GM12892 (cell line): ENCODE measurements at regions not wholly inside any gene's neighbourhood (a gene's known extent, or its start where the extent isn't known, plus 50 kb on each side); places are given as distances from the start of the nearest gene placed in this dataset.

Source experiments
- POLR2A ChIP-seq: IDR thresholded peaks from 2 replicates; pipeline ENCODE4 v1.6.1; 2011; ENCODE audit warnings: low read depth, low read length, control low read depth
- POLR2AphosphoS5 ChIP-seq: IDR thresholded peaks from 2 replicates; pipeline ENCODE4 v1.6.1; 2011; ENCODE audit warnings: low read depth, low read length, control low read depth
- TAF1 ChIP-seq: IDR thresholded peaks from 2 replicates; pipeline ENCODE4 v1.6.1; 2011; ENCODE audit warnings: low read depth, mild to moderate bottlenecking, control low read depth, low read length, borderline replicate concordance

GRCh38 chr5:3214838-3215374 is 380.7 kb upstream of the IRX1 start:
- TF ChIP-seq POLR2A: no peak
- no peak for TF ChIP-seq TAF1
- no peak for TF ChIP-seq POLR2AphosphoS5
